HEK293 (cell line): ENCODE measurements at regions not wholly inside any gene's neighbourhood (a gene's known extent, or its start where the extent isn't known, plus 50 kb on each side); places are given as distances from the start of the nearest gene placed in this dataset.

Experiments
- CTCF ChIA-PET: fragments of 350-600 bp; formaldehyde crosslinking; extraction: SDS; loops from one replicate; lab custom pipeline; 2021; ENCODE audit warnings: antibody characterized with exemption; lab: Yijun Ruan, JAX
- POLR2A ChIA-PET: fragments of 300-600 bp; formaldehyde crosslinking; extraction: SDS; loops from one replicate; lab custom pipeline; 2020; ENCODE audit warnings: antibody characterized with exemption, inconsistent platforms; lab: Yijun Ruan, JAX
- H3K27ac ChIP-seq: fragments of 200-500 bp; sonication (Bioruptor generic); 2 replicates; pipeline ENCODE4 v1.5.1; 2014; ENCODE audit warnings: low read depth, low read length, control low read depth, inconsistent platforms; ENCODE audit errors: extremely low read depth
- H3K36me3 ChIP-seq, 2 experiments: fragments of 200-500 bp in 1 of 2; sonication (Bioruptor generic) in 1 of 2; 1 replicate in 1 of 2; 2 replicates in 1 of 2; pipeline ENCODE4 v1.5.1; 2014 to 2017; ENCODE audit warnings: inconsistent platforms in 2 of 2, low read length in 2 of 2; ENCODE audit not compliant: control insufficient read depth in 2 of 2, insufficient read depth in 1 of 2
- H3K4me1 ChIP-seq: fragments of 200-500 bp; sonication (Bioruptor generic); 2 replicates; pipeline ENCODE4 v1.5.1; 2014; ENCODE audit warnings: mild to moderate bottlenecking, low read length, inconsistent platforms; ENCODE audit not compliant: control insufficient read depth, insufficient read depth
- H3K4me3 ChIP-seq: 2 replicates; pipeline ENCODE4 v1.5.1; 2011; ENCODE audit warnings: low read depth, mild to moderate bottlenecking, control low read depth, low read length, moderate library complexity
- H3K9me3 ChIP-seq: fragments of 200-500 bp; sonication (Bioruptor generic); 2 replicates; pipeline ENCODE4 v1.5.1; 2014; ENCODE audit warnings: low read depth, low read length, inconsistent platforms; ENCODE audit not compliant: control insufficient read depth, insufficient read depth
- GFI1B ChIP-seq: fragments of 450-650 bp; formaldehyde crosslinking; IDR thresholded peaks from 2 replicates; pipeline ENCODE4 v1.5.1; 2016; ENCODE audit warnings: missing biosample characterization, missing genetic modification characterization
- OSR2 ChIP-seq: fragments of 450-650 bp; formaldehyde crosslinking; IDR thresholded peaks from 2 replicates; pipeline ENCODE4 v1.5.1; 2016; ENCODE audit warnings: missing biosample characterization, missing genetic modification characterization
- SCRT2 ChIP-seq: fragments of 450-650 bp; formaldehyde crosslinking; IDR thresholded peaks from 2 replicates; pipeline ENCODE4 v1.5.1; 2016; ENCODE audit warnings: missing biosample characterization, missing genetic modification characterization
- ZBTB8A ChIP-seq: fragments of 450-650 bp; formaldehyde crosslinking; IDR thresholded peaks from 2 replicates; pipeline ENCODE4 v1.5.1; 2016; ENCODE audit warnings: missing biosample characterization, missing genetic modification characterization
- ZNF114 ChIP-seq: fragments of 450-650 bp; formaldehyde crosslinking; IDR thresholded peaks from 2 replicates; pipeline ENCODE4 v1.5.0; 2017; ENCODE audit warnings: missing biosample characterization, missing genetic modification characterization
- ZNF155 ChIP-seq: fragments of 450-650 bp; formaldehyde crosslinking; IDR thresholded peaks from 2 replicates; pipeline ENCODE4 v1.5.1; 2016; ENCODE audit warnings: missing biosample characterization, missing genetic modification characterization
- ZNF169 ChIP-seq: fragments of 450-650 bp; formaldehyde crosslinking; IDR thresholded peaks from 2 replicates; pipeline ENCODE4 v1.5.1; 2016; ENCODE audit warnings: missing biosample characterization, missing genetic modification characterization
- ZNF266 ChIP-seq: fragments of 450-650 bp; formaldehyde crosslinking; IDR thresholded peaks from 2 replicates; pipeline ENCODE4 v1.5.1; 2016; ENCODE audit warnings: missing biosample characterization, missing genetic modification characterization, low read depth
- ZNF311 ChIP-seq: fragments of 450-650 bp; formaldehyde crosslinking; IDR thresholded peaks from 2 replicates; pipeline ENCODE4 v1.5.1; 2017; ENCODE audit warnings: missing biosample characterization, missing genetic modification characterization, borderline replicate concordance
- ZNF529 ChIP-seq: fragments of 450-650 bp; formaldehyde crosslinking; IDR thresholded peaks from 2 replicates; pipeline ENCODE4 v1.5.1; 2017; ENCODE audit warnings: missing genetic modification characterization, missing biosample characterization; ENCODE audit not compliant: insufficient replicate concordance
- ZNF548 ChIP-seq: fragments of 450-650 bp; formaldehyde crosslinking; IDR thresholded peaks from 2 replicates; pipeline ENCODE4 v1.5.1; 2016; ENCODE audit warnings: missing biosample characterization, missing genetic modification characterization
- ZNF561 ChIP-seq: fragments of 450-650 bp; IDR thresholded peaks from 2 replicates; pipeline ENCODE4 v1.5.1; 2018; ENCODE audit warnings: missing biosample characterization, missing genetic modification characterization, borderline replicate concordance
- ZNF585B ChIP-seq: fragments of 450-650 bp; formaldehyde crosslinking; IDR thresholded peaks from 2 replicates; pipeline ENCODE4 v1.5.1; 2016; ENCODE audit warnings: missing biosample characterization, missing genetic modification characterization
- ZNF747 ChIP-seq: fragments of 450-650 bp; formaldehyde crosslinking; IDR thresholded peaks from 2 replicates; pipeline ENCODE4 v1.5.1; 2016; ENCODE audit warnings: missing biosample characterization, missing genetic modification characterization
- ZNF785 ChIP-seq: fragments of 450-650 bp; formaldehyde crosslinking; IDR thresholded peaks from 2 replicates; pipeline ENCODE4 v1.5.1; 2016; ENCODE audit warnings: missing biosample characterization, missing genetic modification characterization
- ZNF830 ChIP-seq: fragments of 450-650 bp; IDR thresholded peaks from 2 replicates; pipeline ENCODE4 v1.5.0; 2018; ENCODE audit warnings: missing biosample characterization, missing genetic modification characterization, low read depth, mild to moderate bottlenecking, moderate library complexity
- ZNF843 ChIP-seq: fragments of 450-650 bp; formaldehyde crosslinking; IDR thresholded peaks from 2 replicates; pipeline ENCODE4 v1.5.1; 2016; ENCODE audit warnings: missing biosample characterization, missing genetic modification characterization
- TF ChIP-seq, protein P1 (sequence below): fragments of 450-650 bp; formaldehyde crosslinking; IDR thresholded peaks from 2 replicates; pipeline ENCODE4 v1.5.1; 2017; ENCODE audit warnings: missing biosample characterization, missing genetic modification characterization
- TF ChIP-seq, protein P2 (sequence below): fragments of 450-650 bp; formaldehyde crosslinking; IDR thresholded peaks from 2 replicates; pipeline ENCODE4 v1.5.1; 2016; ENCODE audit warnings: missing biosample characterization, missing genetic modification characterization
- TF ChIP-seq, protein P3 (sequence below): IDR thresholded peaks from 2 replicates; pipeline ENCODE4 v1.6.1; 2011; ENCODE audit warnings: mild to moderate bottlenecking, low read depth, low read length, borderline replicate concordance

DNA sequence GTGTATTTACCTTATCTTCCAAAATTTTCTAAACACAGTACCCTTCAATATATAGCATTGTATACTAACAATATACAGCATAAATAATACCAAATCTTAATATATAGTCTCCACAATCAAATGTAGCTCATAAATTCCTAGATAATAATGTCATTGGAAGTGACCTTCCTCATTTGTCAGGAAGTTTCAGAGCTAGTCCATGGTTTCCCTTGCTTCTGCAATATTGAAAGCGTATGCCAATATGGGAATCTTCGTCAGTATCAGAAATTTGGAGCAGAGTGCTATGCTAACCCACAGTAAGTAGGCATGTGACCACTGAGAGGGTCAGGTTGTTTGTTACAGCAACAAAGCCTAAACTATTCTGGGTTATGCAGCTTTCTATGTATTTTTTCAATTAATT is 774.9 kb upstream of the CDH10 start:
- no peaks in the 10 kb centered on the region for H3K4me1 ChIP-seq
- no peaks in the 10 kb centered on the region for H3K36me3 ChIP-seq
- TF ChIP-seq, protein P1, sequence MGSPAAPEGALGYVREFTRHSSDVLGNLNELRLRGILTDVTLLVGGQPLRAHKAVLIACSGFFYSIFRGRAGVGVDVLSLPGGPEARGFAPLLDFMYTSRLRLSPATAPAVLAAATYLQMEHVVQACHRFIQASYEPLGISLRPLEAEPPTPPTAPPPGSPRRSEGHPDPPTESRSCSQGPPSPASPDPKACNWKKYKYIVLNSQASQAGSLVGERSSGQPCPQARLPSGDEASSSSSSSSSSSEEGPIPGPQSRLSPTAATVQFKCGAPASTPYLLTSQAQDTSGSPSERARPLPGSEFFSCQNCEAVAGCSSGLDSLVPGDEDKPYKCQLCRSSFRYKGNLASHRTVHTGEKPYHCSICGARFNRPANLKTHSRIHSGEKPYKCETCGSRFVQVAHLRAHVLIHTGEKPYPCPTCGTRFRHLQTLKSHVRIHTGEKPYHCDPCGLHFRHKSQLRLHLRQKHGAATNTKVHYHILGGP (tag by site-specific recombination): no peak
- no peak for TF ChIP-seq ZNF830 (tag by site-specific recombination)
- H3K9me3 ChIP-seq: no peaks in the 10 kb centered on the region
- no peak overlapping the region for H3K4me3 ChIP-seq
- ChIA-PET POLR2A (no interaction called here), CTCF (interaction anchor here (1.1 kb wide), 1 partner anchor 21 kb away, joined by 3 read pairs; no protein-coding TSS in a partner anchor)
- H3K27ac ChIP-seq: no peak overlapping the region

DNA sequence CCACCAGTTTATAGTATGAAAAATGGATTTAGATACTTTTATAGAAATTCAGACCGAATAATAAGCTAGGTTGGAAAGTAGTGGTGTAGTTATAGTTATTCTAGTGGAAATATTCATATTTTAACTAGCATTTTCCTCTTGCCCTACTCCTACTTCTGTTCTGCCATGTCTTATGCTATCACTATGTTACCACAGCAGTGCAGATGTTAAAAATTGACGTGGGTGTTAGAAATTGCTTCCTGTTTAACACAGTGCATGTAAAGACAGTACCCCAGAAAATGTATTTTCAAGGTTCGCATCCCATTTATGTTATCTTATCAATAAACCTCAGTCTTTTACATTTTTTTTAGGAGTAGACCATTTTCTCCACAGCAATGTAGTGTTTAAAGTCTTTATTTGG is 774.2 kb upstream of the CDH10 start:
- TF ChIP-seq SCRT2 (no peak), ZNF561 (tag by site-specific recombination) (no peak), ZNF266 (tag by site-specific recombination) (no peak), ZNF585B (tag by site-specific recombination) (no peak), ZNF747 (tag by site-specific recombination) (no peak)
- TF ChIP-seq, protein P2, sequence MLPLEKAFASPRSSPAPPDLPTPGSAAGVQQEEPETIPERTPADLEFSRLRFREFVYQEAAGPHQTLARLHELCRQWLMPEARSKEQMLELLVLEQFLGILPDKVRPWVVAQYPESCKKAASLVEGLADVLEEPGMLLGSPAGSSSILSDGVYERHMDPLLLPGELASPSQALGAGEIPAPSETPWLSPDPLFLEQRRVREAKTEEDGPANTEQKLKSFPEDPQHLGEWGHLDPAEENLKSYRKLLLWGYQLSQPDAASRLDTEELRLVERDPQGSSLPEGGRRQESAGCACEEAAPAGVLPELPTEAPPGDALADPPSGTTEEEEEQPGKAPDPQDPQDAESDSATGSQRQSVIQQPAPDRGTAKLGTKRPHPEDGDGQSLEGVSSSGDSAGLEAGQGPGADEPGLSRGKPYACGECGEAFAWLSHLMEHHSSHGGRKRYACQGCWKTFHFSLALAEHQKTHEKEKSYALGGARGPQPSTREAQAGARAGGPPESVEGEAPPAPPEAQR (tag by site-specific recombination): no peak
- TF ChIP-seq, all 188 proteins: peak for 0
- ChIA-PET CTCF (interaction anchor here (1.1 kb wide), 1 partner anchor 22 kb away, joined by 3 read pairs; no protein-coding TSS in a partner anchor), POLR2A (no interaction called here)
- Histone ChIP-seq H3K4me1 (no peaks in the 10 kb centered on the region), H3K4me3 (no peak overlapping the region), H3K36me3 (no peaks in the 10 kb centered on the region), H3K27ac (no peak overlapping the region), H3K9me3 (no peaks in the 10 kb centered on the region)

DNA sequence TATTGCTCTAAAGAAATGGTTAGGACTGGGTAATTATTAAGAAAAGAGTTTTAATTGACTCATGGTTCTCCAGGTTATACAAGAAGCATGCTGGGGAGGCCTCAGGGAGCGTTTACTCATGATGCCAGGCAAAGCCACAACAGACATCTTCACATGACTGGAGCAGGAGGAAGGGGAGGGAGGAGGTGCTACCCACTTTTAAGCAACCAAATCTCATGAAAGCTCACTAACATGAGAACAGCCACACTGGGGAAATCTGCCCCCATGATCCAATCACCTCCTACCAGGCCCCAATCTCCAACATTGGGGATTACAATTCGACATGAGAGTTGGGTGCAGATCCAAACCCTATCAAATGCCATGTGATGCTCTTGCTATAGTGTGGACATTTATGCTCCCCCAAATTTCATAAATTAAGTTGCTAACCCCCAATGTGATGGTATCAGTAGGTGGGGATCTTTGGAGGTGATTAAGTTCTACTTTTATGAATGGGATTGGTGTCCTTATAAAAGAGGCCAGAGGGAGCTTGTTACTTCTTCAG is 773.6 kb upstream of the CDH10 start:
- H3K27ac ChIP-seq: no peak overlapping the region
- H3K9me3 ChIP-seq: no peaks in the 10 kb centered on the region
- no peaks in the 10 kb centered on the region for H3K36me3 ChIP-seq
- H3K4me3 ChIP-seq: no peak overlapping the region
- no peaks in the 10 kb centered on the region for H3K4me1 ChIP-seq
- CTCF ChIA-PET: interaction anchor here (1.1 kb wide), 1 partner anchor 23 kb away, joined by 3 read pairs; no protein-coding TSS in a partner anchor
- TF ChIP-seq, protein P3, sequence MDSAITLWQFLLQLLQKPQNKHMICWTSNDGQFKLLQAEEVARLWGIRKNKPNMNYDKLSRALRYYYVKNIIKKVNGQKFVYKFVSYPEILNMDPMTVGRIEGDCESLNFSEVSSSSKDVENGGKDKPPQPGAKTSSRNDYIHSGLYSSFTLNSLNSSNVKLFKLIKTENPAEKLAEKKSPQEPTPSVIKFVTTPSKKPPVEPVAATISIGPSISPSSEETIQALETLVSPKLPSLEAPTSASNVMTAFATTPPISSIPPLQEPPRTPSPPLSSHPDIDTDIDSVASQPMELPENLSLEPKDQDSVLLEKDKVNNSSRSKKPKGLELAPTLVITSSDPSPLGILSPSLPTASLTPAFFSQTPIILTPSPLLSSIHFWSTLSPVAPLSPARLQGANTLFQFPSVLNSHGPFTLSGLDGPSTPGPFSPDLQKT: no peak
- no peak for TF ChIP-seq ZNF830 (tag by site-specific recombination)
- TF ChIP-seq ZNF155 (tag by site-specific recombination): no peak
- no peak for TF ChIP-seq ZNF843
- POLR2A ChIA-PET: no interaction called here

DNA sequence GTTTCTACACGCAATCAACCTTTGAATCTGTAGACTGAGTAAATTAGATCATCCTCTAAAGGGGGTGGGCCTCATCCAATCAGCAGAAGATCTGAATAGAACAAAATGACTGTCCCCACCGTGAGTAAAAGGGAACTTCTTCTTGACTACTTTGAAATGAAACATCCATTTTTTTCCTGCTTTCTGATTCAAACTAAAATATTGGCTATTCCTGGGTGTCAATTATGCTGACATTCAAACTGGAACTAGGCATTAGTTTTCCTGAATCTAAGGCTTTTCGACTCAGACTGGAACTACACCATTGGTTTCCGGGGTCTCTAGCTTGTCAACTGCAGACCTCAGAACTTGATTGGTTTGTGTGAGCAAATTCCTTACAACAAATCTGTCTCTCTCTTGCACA is 772.2 kb upstream of the CDH10 start:
- no peak overlapping the region for H3K4me3 ChIP-seq
- no peaks in the 10 kb centered on the region for H3K4me1 ChIP-seq
- CTCF ChIA-PET: interaction anchor here (0.7 kb wide), 1 partner anchor 150 kb away, joined by 4 read pairs; no protein-coding TSS in a partner anchor
- no peak overlapping the region for H3K27ac ChIP-seq
- POLR2A ChIA-PET: interaction anchor here (0.5 kb wide), 1 partner anchor 485 kb away, joined by 4 read pairs; no protein-coding TSS in a partner anchor
- TF ChIP-seq OSR2 (no peak), ZNF529 (tag by site-specific recombination) (no peak), ZNF169 (no peak), ZNF114 (no peak), ZBTB8A (no peak), ZNF548 (tag by site-specific recombination) (no peak), ZNF785 (no peak), ZNF311 (tag by site-specific recombination) (no peak), GFI1B (tag by site-specific recombination) (no peak)
- H3K36me3 ChIP-seq: no peaks in the 10 kb centered on the region
- no peaks in the 10 kb centered on the region for H3K9me3 ChIP-seq
